ENCODE measurements at regions not wholly inside any gene's neighbourhood (a gene's known extent, or its start where the extent isn't known, plus 50 kb on each side); places are given as distances from the start of the nearest gene placed in this dataset.

DNA sequence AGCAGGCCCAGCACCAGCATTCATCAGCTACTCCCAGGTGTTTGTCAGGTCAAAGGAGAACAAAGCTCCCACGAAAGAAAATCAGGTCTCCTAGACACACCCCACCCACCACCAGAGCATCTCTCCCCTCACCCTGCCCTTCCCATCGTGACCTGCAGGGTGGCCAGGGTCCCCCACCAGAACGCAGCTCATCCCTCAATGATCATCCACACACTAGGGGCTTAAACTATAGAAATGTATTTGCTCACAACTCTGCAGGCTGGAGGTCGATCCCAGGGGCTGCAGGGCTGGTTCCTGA is 97.4 kb downstream of the RIPK4 start:
- no peak overlapping the region for H3K27ac ChIP-seq (ENCODE audit: low read length)
- H3K4me3 ChIP-seq (ENCODE audit: low read length): no peak overlapping the region
- H3K36me3 ChIP-seq (ENCODE audit: insufficient read depth, low read depth, low read length): no peaks in the 10 kb centered on the region
- no peaks in the 10 kb centered on the region for H3K27me3 ChIP-seq (ENCODE audit: insufficient read depth, low read length)
- no peak overlapping the region for H3K9ac ChIP-seq (ENCODE audit: low read depth, low read length)
- no peaks in the 10 kb centered on the region for H3K9me3 ChIP-seq (ENCODE audit: insufficient read depth, low read depth, low read length)
- H3K4me1 ChIP-seq (ENCODE audit: insufficient read depth, low read length): peaks cover 10% of the 10 kb centered on the region; the same call in 1 of the 2 replicates

GRCh38 chr21:41668686-41669532 is 97.9 kb downstream of the RIPK4 start:
- Histone ChIP-seq H3K4me3 (ENCODE audit: low read length) (no peak overlapping the region), H3K9ac (ENCODE audit: low read depth, low read length) (no peak overlapping the region), H3K9me3 (ENCODE audit: insufficient read depth, low read depth, low read length) (no peaks in the 10 kb centered on the region), H3K27me3 (ENCODE audit: insufficient read depth, low read length) (no peaks in the 10 kb centered on the region), H3K36me3 (ENCODE audit: insufficient read depth, low read depth, low read length) (no peaks in the 10 kb centered on the region), H3K27ac (ENCODE audit: low read length) (no peak overlapping the region), H3K4me1 (ENCODE audit: insufficient read depth, low read length) (peaks cover 10% of the 10 kb centered on the region; the same call in 1 of the 2 replicates)

DNA sequence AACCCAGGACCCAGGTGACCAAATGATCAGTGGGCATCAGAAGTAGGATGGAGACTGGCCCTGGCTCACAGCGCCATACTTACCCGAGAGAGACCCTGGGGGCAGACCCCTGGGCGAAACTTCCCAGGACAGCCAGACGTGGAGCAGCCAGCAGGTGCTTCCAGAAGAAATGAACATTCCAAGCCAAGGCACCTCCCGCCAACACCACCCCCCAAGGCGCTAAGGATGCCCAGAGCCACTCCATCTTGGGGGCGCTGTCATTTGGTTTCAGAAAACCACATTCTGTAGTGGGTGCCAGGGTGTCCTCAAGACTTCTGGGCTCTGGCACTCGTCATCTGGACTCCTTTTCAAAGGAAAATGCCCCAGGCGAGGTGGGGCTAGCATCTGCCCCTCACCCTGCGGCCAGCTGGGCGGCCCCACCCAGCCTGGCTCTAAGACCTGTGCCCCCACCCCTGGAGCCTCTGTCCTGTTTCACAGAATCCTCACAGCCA is 98.8 kb downstream of the RIPK4 start:
- H3K27me3 ChIP-seq (ENCODE audit: insufficient read depth, low read length): no peaks in the 10 kb centered on the region
- no peak overlapping the region for H3K27ac ChIP-seq (ENCODE audit: low read length)
- H3K9ac ChIP-seq (ENCODE audit: low read depth, low read length): no peak overlapping the region
- no peaks in the 10 kb centered on the region for H3K9me3 ChIP-seq (ENCODE audit: insufficient read depth, low read depth, low read length)
- no peaks in the 10 kb centered on the region for H3K36me3 ChIP-seq (ENCODE audit: insufficient read depth, low read depth, low read length)
- no peak overlapping the region for H3K4me3 ChIP-seq (ENCODE audit: low read length)
- peaks cover 2% of the 10 kb centered on the region; the same call in 1 of the 2 replicates for H3K4me1 ChIP-seq (ENCODE audit: insufficient read depth, low read length)

DNA sequence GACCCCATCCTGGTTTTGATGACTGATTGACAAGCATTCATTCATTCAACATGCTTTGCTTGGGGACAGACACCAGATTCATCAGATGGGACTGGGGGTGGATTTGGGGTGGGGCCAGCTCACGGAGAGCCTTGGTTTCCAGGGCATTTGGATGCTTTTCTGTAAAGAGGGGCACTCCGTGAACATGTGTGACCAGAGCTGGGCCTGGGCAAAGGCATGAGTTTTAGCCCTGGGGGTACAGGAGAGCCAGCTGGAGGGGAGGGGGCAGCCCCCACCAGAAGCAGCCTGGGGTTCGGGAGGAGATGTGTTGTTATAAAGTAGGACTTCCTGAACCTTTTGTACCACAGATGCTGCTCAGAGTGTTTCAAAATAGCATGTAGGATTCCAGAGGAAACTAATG is 99.7 kb downstream of the RIPK4 start:
- Histone ChIP-seq H3K4me3 (ENCODE audit: low read length) (no peak overlapping the region), H3K36me3 (ENCODE audit: insufficient read depth, low read depth, low read length) (no peaks in the 10 kb centered on the region), H3K27ac (ENCODE audit: low read length) (no peak overlapping the region), H3K9ac (ENCODE audit: low read depth, low read length) (no peak overlapping the region), H3K9me3 (ENCODE audit: insufficient read depth, low read depth, low read length) (no peaks in the 10 kb centered on the region), H3K4me1 (ENCODE audit: insufficient read depth, low read length) (no peaks in the 10 kb centered on the region), H3K27me3 (ENCODE audit: insufficient read depth, low read length) (no peaks in the 10 kb centered on the region)

DNA sequence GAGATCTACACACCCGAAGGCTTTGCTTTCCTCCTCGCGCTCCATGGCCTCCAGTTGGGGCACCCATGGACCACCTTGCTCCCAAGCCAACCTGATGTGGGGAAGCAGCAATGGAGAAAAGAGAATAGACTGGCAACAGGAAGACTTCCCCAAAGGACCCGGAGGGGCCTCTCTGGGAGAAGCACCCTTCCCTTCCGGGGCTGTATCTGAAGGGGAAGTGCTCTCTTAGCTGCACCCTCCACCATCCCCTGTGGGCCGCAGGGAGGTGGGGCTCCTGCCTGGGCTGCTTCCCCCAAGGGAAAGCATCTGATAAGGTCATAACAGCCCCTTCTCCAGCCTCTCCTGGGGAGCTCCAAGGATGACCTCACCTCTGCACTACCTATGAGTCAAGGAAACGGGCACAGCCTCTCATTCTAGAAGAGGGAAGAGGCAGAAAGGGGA is 100.2 kb downstream of the RIPK4 start:
- no peaks in the 10 kb centered on the region for H3K4me1 ChIP-seq (ENCODE audit: insufficient read depth, low read length)
- no peak overlapping the region for H3K4me3 ChIP-seq (ENCODE audit: low read length)
- no peak overlapping the region for H3K9ac ChIP-seq (ENCODE audit: low read depth, low read length)
- H3K36me3 ChIP-seq (ENCODE audit: insufficient read depth, low read depth, low read length): no peaks in the 10 kb centered on the region
- no peak overlapping the region for H3K27ac ChIP-seq (ENCODE audit: low read length)
- H3K27me3 ChIP-seq (ENCODE audit: insufficient read depth, low read length): no peaks in the 10 kb centered on the region
- no peaks in the 10 kb centered on the region for H3K9me3 ChIP-seq (ENCODE audit: insufficient read depth, low read depth, low read length)

- Histone ChIP-seq H3K4me3 (ENCODE audit: low read length) (no peak overlapping the region), H3K9ac (ENCODE audit: low read depth, low read length) (no peak overlapping the region), H3K27ac (ENCODE audit: low read length) (no peak overlapping the region), H3K36me3 (ENCODE audit: insufficient read depth, low read depth, low read length) (no peaks in the 10 kb centered on the region), H3K4me1 (ENCODE audit: insufficient read depth, low read length) (no peaks in the 10 kb centered on the region), H3K27me3 (ENCODE audit: insufficient read depth, low read length) (no peaks in the 10 kb centered on the region), H3K9me3 (ENCODE audit: insufficient read depth, low read depth, low read length) (no peaks in the 10 kb centered on the region)
These were observed 100.9 kb downstream of the RIPK4 start for GRCh38 chr21:41665766-41666595.

DNA sequence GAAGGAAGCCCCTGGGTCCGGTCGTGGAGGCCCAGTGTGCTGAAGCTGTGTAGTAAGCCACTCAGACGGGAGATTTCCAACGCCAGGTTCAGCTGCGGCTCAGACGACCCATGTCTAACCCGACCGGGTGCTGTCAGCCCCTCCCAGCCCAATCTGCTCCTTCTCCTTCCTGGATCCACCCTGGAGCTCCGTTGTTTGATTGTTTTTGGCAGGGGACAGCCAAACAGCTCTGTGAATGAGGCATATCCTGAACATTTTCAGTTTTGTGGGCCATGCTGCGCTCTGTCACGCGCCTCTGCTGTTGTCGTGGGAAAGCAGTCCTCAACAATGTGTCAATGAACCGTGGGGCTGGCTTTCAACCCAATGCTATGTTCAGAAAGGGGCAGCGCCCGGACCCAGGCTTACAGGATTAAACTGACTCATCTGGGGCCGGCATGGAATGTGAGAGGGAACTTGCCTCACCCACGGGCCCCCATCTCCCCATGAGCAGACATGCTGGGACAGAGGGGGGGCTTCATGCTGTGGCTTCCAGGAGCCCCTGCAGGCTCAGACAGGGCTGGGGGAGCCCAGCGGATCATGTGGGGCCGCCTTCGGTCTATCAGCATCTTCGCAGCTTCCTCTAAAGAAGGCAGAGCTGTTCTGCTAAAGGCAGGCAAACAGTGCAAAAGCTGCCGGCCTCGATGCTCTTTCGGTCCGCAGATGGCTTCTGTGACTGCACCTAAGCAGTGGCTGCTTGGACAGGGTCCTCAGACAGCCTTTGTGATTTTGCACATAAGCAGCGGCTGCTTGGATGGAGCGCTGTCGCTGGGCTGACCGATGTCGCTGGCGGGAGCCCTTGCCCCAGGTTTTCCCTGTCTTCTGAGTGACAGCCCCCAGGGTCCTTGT is 101.7 kb downstream of the RIPK4 start:
- Histone ChIP-seq H3K36me3 (ENCODE audit: insufficient read depth, low read depth, low read length) (no peaks in the 10 kb centered on the region), H3K27me3 (ENCODE audit: insufficient read depth, low read length) (no peaks in the 10 kb centered on the region), H3K4me3 (ENCODE audit: low read length) (no peak overlapping the region), H3K9me3 (ENCODE audit: insufficient read depth, low read depth, low read length) (no peaks in the 10 kb centered on the region), H3K4me1 (ENCODE audit: insufficient read depth, low read length) (no peaks in the 10 kb centered on the region), H3K9ac (ENCODE audit: low read depth, low read length) (no peak overlapping the region), H3K27ac (ENCODE audit: low read length) (no peak overlapping the region)

GRCh38 chr21:41663805-41664788 is 102.8 kb downstream of the RIPK4 start:
- Histone ChIP-seq H3K9ac (ENCODE audit: low read depth, low read length) (no peak overlapping the region), H3K27ac (ENCODE audit: low read length) (no peak overlapping the region), H3K4me3 (ENCODE audit: low read length) (no peak overlapping the region)

GRCh38 chr21:41662761-41663160 is 104.1 kb downstream of the RIPK4 start:
- no peaks in the 10 kb centered on the region for H3K36me3 ChIP-seq (ENCODE audit: insufficient read depth, low read depth, low read length)
- H3K27ac ChIP-seq (ENCODE audit: low read length): no peak overlapping the region
- no peak overlapping the region for H3K4me3 ChIP-seq (ENCODE audit: low read length)
- H3K4me1 ChIP-seq (ENCODE audit: insufficient read depth, low read length): peaks cover 5% of the 10 kb centered on the region; the same call in 1 of the 2 replicates
- H3K9ac ChIP-seq (ENCODE audit: low read depth, low read length): no peak overlapping the region
- H3K27me3 ChIP-seq (ENCODE audit: insufficient read depth, low read length): no peaks in the 10 kb centered on the region
- H3K9me3 ChIP-seq (ENCODE audit: insufficient read depth, low read depth, low read length): no peaks in the 10 kb centered on the region

More at GRCh38 chr21:41663805-41664788, 102.8 kb downstream of the RIPK4 start:
- Histone ChIP-seq H3K27me3 (ENCODE audit: insufficient read depth, low read length) (no peaks in the 10 kb centered on the region), H3K36me3 (ENCODE audit: insufficient read depth, low read depth, low read length) (no peaks in the 10 kb centered on the region), H3K4me1 (ENCODE audit: insufficient read depth, low read length) (no peaks in the 10 kb centered on the region), H3K9me3 (ENCODE audit: insufficient read depth, low read depth, low read length) (no peaks in the 10 kb centered on the region)

GRCh38 chr21:41662161-41662560 is 104.7 kb downstream of the RIPK4 start:
- Histone ChIP-seq H3K4me3 (ENCODE audit: low read length) (no peak overlapping the region), H3K4me1 (ENCODE audit: insufficient read depth, low read length) (peaks cover 5% of the 10 kb centered on the region; the same call in 1 of the 2 replicates), H3K9me3 (ENCODE audit: insufficient read depth, low read depth, low read length) (no peaks in the 10 kb centered on the region), H3K9ac (ENCODE audit: low read depth, low read length) (no peak overlapping the region), H3K27me3 (ENCODE audit: insufficient read depth, low read length) (no peaks in the 10 kb centered on the region), H3K27ac (ENCODE audit: low read length) (no peak overlapping the region), H3K36me3 (ENCODE audit: insufficient read depth, low read depth, low read length) (no peaks in the 10 kb centered on the region)
